GM18502 (cell line): ENCODE measurements at regions not wholly inside any gene's neighbourhood (a gene's known extent, or its start where the extent isn't known, plus 50 kb on each side); places are given as distances from the start of the nearest gene placed in this dataset.
A peak's percentile ranks its signal among the peaks of the same experiment; 100 is the strongest.

Experiments
- ATAC-seq: cut with Tn5 transposase; IDR thresholded peaks from one replicate; pipeline ENCODE4 v1.9.1; 2021; ENCODE audit warnings: mild to moderate bottlenecking; ENCODE audit not compliant: unreplicated experiment, poor library complexity

DNA sequence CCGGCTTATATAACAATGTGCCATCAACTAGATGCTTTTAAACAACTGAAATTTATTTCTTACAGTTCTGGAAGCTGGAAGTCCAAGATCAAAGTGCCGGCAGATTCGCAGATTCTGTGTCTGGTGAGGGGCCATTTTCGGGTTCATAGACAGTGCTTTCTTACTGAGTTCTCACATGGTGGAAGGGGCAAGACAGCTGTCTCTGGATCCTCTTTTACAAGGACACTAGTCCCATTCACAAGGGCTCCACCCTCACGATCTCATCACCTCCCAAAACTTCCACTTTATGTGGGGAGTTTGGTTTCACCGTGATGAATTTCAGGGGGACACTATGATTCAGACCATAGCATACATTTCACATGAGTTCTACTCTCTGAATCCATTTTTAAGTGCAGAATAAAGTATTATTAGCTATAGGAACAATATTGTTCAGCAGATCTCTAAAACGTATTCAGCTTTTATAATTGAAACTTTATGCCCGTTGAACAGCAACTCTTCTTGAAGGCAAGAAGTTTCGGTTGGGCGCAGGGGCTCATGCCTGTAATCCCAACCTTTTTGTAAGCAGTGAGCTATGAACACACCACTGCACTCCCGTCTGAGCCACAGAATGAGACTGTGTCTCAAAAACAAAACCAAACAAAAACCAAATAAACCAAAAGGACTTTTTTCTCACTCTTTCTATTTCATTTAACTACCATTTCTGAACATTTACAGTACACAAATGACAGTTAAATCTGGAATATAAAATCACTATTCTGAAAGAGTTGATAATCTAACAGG is 502.8 kb downstream of the CMPK2 start:
- ATAC-seq, result no peak

DNA sequence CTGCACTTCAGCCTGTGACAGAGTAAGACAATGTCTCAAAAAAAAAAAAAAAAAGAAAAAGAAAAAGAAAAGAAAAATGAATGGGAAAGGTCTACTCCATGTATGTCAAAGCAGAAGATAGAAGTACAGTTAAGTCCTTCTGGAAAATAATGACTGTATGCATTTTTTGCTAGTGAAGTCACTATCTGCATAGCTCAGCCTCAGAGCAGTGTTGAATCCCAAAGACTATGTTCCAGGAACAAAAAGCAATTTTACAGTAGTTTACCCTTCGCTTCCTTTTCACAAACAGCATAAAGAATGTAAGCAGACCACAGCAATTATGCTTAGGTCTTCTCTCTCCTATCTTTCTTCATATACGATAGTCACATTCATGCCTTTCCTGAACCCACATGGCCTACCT is 497.4 kb downstream of the CMPK2 start:
- no peak for ATAC-seq

DNA sequence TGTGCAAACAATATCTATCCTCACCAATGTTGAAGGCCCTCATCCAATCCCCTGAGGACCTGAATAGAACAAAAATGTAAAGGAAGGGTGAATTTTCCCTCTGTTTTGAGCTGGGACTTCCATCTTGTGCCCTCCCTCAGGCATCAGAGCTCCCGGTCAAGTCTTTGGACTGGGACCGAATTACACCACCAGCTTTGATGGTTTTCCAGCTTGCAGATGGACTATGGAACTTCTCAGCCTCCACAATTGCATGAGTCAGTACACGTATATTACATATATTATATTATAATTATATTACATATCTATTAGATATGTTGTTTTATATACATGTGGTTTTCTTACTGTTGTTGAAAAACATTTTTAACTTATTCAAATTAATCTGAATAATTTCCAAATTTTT is 496.4 kb downstream of the CMPK2 start:
- ATAC-seq, result no peak

DNA sequence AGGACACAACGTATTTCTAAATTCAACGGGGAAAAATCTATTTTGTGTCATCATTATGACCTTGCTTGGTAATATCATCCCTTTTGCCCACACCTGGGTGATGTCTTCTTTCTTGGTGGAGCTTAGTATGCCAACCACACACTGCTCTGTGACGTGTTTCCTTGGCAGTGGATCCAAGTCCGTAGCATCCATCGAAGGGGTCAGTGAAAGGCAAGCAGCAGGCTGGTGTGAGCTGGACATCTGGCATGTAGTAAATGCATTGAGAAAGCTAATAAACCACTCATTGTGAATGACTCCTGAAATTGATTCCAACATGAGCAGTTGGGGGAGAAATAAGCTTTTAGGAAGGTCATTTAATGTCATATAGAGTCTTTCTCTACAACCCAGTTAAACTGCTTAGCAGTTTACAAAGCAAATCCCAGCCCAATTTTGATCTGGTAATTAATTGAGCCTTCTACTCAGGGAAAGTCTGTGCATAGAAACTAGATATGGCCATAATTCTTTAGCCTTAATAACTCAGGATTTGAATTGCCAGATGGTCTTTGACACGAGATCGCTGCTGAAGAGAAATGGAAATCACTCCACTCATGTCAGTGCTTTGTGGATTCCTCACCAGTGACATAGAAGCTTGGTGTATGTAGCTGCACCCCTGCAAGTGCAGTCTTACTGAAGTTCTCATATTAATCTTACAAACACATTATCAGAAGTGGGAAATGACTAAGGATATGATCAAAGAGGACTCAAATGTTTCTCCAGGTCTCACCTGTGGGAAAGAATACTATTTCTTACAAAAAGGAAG is 494.8 kb downstream of the CMPK2 start:
- no peak for ATAC-seq

DNA sequence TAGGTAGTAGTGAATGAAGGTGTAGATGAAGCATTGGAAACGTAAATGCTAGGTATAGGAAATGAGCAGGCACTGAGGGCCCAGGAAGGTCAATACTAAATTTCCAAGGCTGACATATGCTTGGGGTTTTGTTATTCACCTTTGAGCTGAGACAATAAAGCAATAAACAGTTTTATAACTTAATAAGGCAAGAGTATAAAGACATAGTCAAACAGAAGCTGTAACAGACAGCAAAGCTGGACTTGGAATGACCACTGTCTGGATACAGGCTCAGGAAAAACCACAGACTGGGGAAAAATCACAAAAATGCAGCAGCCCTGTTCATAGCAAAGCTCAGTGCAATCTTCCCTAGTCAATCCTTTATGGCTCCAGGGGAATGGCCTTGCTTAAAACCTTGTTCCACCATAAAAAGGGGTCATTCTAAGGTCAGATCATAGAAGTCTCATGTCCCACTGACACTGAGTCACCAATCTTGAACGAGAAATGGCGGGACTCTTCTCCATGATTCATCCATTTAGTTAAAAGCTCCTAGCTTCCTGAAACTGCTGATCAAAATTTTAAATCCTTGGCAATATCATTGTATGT is 493.3 kb downstream of the CMPK2 start:
- no peak for ATAC-seq

DNA sequence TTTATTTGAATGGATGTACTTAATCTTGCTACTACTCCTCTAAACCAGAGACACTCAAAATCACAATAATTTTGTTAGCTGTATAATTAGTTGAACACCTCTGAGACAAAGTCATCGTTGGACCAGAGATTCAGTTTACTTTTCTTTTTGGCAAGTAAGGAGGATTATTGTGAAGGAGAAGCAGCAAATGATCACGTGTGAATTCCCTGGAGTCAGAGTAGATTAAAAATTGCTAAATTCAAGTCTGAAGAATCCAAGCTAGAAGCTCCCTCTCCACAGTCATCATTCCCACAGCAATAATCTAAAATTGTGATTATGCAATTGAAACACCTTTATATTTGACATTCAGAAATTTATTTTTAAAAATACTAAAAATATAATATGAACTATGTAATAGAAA is 484.4 kb downstream of the CMPK2 start:
- no peak for ATAC-seq

DNA sequence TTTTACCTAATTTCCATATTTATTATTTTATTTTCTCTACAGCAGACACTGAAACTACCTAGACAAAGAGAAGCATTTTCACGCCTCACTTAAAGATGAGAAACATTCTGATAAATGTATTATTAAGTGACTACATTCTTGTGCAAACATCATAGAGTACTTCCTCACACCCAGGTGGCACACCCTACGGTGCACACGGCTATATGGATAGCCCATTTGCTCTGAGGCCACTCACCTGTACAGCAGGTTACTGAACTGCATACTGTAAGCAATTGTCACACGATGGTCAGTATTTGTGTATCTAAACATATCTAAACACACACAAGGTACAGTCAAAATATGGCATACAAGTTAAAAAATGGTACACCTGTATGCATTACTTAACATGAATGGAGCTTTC is 481.4 kb downstream of the CMPK2 start:
- no peak for ATAC-seq

DNA sequence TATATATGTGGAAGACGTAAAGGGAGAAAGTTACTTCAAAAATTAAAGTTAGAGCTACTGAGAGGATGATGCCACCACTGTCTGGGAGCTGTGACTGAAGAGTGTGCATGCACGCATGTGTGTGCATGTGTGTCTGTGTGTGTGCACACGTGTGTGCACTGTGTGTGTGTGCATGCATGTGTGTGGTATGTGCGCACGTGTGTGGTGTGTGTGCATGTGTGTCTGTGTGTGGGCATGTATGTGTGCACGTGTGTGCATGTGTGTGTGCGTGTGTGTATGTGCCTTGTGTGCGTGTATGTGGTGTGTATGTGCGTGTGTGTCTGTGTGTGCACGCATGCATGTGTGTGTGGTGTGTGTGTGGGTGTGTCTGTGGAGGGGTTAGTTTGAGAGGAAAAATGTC is 473.4 kb downstream of the CMPK2 start:
- no peak for ATAC-seq

DNA sequence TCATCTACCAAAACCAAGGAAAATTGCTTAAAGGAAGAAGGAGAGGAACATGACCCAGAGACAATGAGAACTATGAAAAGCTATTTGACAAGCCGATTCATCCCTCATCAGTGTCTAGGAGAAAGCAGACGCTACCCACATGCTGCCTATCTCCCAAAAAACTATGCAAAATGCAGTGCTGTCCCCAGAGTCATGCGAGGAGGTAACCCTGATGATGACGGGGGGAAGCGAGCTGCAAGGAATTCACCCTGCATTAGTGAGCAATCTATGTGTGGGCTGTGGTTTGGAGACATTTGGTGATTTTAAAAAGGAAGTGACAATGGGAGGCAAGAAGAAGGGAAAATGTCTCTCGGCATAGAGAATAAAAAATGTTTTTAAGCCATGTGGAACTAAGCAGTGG is 472.7 kb downstream of the CMPK2 start:
- ATAC-seq, result peak; percentile 82

DNA sequence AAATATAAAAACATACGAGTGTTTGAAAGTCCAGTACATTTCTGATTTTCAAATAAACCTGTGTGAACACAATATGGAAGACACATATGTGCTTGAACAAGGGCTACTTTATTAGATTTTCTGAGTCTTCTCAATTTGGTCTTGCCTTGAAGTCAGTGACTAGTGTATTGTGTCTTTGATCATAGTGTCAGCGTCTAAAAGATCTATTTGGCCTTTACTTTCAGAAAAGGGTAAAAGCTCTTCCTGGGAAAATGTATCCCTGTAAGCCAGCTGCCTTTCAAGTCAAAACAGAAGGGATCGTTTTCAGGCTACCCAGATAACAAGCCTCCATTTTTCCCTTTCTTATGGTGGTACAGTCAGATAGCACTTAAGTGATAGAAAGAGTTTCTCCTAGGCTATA is 471.9 kb downstream of the CMPK2 start:
- no peak for ATAC-seq

DNA sequence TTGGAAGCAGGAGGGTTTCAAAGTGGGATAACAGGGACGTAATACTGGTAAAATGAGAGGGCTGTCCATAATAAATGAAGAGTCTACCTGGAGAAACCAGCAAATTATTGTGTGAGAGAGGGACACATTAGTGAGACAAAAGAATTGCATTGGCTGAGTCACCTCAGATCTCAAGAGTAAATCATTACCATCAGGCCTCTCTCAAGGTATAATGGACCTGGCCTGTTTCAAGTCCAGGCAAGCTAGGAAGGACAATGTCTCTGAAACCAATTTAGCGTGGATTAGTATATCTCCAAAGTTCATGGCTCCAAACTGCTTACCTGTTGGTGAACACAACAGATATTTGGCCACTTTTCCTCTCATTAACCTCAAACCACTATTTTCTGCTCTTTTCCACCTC is 471.4 kb downstream of the CMPK2 start:
- no peak for ATAC-seq

DNA sequence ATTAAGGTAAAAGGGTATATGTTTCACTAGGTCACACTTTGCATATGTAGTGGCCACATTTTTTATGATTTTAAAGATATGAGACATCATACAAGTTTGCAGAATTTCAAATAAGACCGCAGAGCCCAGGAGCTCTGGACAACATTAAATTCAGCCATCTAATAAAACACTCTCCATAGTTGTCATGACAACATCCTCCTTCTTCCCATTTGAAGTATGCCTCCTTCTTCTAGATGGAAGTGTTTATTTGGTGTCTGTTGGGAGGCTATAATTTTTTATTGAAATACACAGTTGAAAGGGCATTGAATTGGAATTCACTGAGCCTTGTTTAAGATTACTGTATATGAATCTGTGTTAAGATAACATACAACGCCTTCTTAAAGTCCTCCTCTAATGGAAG is 467.3 kb downstream of the CMPK2 start:
- no peak for ATAC-seq

DNA sequence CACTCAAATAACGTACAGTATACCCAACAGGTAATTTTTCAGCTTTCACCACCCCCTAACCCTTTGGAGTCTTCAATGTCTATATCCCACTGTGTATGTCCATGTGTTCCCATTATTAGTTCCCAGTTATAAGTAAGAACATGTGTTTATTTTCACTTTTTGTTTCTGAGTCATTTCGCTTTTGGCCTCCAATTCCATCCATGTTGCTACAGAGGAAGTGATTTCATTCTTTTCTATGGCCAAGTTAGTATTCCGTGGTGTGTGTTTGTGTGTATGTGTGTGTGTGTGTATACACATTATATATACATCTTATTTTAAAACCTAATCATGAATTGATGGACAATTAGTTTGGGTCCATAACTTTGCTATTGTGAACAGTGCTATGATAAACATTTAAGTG is 464.4 kb downstream of the CMPK2 start:
- ATAC-seq, result no peak

DNA sequence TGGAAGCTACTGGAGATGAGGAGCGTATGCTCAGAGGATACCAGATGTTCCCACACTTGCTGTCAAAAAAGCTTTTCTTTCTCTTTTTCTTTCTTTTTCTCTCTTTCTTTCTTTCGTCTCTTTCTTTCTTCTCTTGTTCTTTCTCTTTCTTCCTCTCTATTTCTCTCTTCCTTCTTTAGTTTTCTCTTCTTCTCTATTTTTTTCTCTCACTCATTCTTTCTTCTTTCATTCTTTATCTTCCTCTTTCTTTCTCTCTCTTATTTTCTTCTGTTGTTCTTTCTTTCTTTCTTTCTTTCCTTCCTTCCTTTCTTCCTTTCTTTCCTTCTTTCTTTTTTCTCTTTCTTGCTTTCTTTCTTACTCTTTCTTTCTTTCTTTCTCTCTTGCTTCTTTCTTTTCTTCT is 457.6 kb downstream of the CMPK2 start:
- ATAC-seq, result no peak

DNA sequence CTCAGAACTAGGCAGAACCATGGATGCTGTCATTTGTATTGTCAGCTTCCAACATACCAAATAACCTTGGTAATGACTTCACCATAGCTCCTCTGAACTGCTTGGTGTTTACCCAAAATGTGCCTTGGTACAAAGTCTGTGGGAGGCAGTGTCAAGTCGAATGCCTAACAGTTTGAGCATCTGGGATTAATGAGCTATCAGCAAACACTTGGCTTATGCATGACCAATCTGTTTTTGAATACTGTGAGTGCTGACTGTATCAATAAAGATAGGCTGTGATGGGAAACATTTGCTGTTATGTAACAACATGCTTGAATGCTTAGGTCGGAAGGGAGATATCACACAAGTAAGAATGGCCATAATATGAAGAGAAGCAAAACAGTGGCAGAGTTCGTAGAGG is 455.4 kb downstream of the CMPK2 start:
- ATAC-seq, result no peak

DNA sequence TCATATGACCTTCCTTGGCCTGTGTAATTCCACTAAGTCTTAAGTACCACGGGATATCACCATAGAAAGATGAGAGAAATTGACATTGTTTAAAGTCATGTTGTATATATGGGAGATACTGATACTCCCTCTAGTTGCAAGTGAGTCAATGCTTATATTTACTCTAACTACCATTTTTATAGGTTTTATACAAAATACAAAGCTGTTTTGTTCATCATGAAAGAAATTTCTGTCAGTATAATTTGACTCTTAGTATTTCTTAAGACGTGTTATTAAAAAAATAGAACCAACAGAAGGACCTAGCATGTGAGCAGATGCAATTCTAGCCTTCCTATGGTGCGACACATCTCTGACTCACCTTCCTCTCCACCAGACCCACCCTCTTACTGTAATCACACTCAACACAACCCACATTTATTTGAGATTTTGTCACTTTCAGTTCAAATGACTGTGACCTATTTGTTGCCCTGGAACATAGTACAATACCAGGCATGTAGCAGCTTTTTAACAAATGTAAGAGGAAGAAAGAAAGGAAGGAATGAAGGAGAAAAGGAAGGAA is 453.1 kb downstream of the CMPK2 start:
- no peak for ATAC-seq

DNA sequence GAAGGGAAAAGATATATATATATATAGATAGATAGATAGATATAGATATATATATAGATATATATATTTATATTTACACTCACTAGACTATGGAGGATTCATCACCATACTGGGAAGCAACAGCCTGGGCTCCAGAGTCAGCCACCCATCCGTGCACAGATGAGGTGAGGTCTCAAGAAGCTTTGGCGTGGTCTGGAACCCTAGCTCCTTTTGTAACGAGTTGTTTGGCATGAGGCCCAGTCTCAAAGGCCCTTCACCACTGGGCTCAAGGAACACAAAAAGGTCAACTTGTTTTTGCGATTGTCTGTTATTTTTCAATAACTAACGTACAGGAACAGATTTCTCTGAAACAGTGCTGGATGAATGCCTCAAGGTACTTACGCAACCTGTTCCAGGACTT is 448.7 kb downstream of the CMPK2 start:
- no peak for ATAC-seq

DNA sequence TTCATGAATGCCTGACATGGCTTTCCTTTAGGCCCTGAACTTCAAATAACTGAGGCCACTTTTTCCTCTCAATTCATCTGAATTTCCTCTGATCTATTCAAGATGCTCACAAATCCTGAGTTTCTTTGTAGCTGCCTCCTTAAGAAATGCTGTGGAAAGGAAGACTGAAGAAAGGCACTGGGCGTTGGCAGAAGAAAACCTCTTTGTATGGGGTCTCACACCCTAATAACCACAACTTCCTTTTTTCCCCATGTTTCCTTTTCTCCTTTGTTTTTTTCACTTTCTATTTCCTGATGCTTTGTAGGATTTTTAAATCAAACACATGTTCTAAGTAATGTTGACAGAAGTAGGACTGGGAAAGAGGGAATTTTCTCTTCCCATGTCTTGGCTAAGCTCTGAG is 447.4 kb downstream of the CMPK2 start:
- no peak for ATAC-seq

DNA sequence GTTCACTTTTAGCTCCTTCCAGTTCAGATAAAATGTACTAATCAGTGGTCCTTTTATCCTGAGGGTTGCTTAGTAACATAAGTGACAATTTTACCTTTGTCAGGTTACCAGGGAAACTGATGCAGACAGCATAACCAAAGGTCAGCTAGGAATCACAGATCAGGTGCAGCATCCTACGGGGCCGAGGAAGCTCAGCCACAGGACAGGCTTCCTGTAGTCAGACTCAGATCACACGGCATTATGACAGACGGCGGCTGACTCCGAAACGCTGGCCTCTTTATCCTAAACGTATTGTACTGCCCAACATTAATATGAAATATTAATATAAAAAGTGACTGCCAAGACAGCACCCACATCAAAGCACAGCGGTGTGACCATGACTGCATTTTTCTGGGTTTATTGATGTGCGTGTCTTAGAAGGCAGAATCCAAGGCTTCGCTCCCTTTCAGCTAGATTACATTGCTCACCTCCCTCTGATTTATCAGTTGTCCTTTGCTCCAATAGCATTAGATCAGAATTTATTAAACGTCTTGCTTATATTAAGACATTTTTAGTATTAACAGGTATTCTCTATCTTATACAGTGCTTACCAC is 444.5 kb downstream of the CMPK2 start:
- ATAC-seq, result no peak

DNA sequence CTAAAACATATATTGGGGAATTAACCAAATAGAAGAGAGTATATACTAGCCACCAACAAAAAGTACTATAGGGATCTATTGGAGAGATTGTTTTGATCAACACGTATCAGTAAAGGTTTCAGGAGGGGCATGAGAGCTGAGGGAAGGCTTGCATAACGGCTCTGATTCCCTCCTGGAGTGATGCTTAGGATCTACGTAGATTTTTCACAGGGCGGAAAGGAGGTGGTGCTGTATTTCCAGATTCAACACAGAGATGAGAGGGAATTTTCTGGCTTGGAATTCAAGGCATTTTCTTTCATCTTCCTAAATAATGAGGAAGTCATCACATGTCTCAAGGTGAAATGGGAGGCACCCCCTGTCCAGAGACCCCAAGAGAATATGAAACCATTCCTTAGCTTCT is 443.8 kb downstream of the CMPK2 start:
- ATAC-seq, result no peak

DNA sequence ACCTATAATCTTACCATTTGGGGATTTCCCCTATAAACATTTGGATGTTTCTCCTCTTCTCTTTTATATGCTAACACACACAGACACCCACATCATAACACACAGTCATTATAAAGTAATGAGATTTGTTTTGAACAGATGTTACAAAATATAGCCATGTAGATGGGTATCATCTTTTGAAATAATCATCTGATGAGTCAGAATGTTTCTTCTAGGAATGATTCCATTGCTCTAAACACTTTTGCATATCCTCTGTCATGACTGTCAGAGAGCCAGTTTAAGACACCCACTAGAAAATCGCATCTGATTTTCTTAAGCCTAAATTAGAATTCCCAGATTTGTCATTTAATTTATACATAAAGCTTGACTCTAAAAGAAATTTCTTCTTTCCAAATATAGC is 442.6 kb downstream of the CMPK2 start:
- peak; percentile 68 for ATAC-seq
